Immature natural killer cell (primary cell): ENCODE measurements at regions not wholly inside any gene's neighbourhood (a gene's known extent, or its start where the extent isn't known, plus 50 kb on each side); places are given as distances from the start of the nearest gene placed in this dataset.

ENCODE experiments used
- DNase-seq, 3 donors: peaks; one replicate each; pipeline ENCODE4 v3.0.0; 2022; ENCODE audit warnings: mixed read lengths in 1 of 3
- H3K27ac Mint-ChIP-seq, 6 donors: one replicate each; pipeline ENCODE4 v1.8.0; 2020; ENCODE audit warnings: mixed read lengths in 6 of 6, mild to moderate bottlenecking in 5 of 6, inconsistent platforms in 4 of 6, moderate library complexity in 3 of 6
- H3K27me3 Mint-ChIP-seq, 3 donors: one replicate each; pipeline ENCODE4 v1.8.0; 2020 to 2021; ENCODE audit warnings: low read depth in 3 of 3, mild to moderate bottlenecking in 3 of 3, mixed read lengths in 3 of 3, moderate library complexity in 3 of 3, inconsistent platforms in 1 of 3
- H3K36me3 Mint-ChIP-seq, 3 donors: one replicate each; pipeline ENCODE4 v1.8.0; 2020; ENCODE audit warnings: mixed read lengths in 3 of 3, inconsistent platforms in 2 of 3, mild to moderate bottlenecking in 2 of 3
- H3K4me1 Mint-ChIP-seq, 2 donors: one replicate each; pipeline ENCODE4 v1.8.0; 2020; ENCODE audit warnings: inconsistent platforms in 2 of 2, mild to moderate bottlenecking in 2 of 2, mixed read lengths in 2 of 2, moderate library complexity in 1 of 2
- H3K4me3 Mint-ChIP-seq, 5 donors: one replicate each; pipeline ENCODE4 v1.8.0; 2020; ENCODE audit warnings: mild to moderate bottlenecking in 5 of 5, mixed read lengths in 5 of 5, inconsistent platforms in 3 of 5, moderate library complexity in 3 of 5
- H3K9me3 Mint-ChIP-seq, 6 donors: one replicate each; pipeline ENCODE4 v1.8.0; 2020; ENCODE audit warnings: mild to moderate bottlenecking in 6 of 6, mixed read lengths in 6 of 6, inconsistent platforms in 4 of 6, moderate library complexity in 3 of 6

GRCh38 chr2:134108113-134108512, 145.8 kb upstream of the MGAT5 start:
- H3K4me1 Mint-ChIP-seq, result peaks cover 4 to 7% of the 10 kb centered on the region in 2 donors
- H3K9me3 Mint-ChIP-seq, result peaks cover 0 to 2% (median 0%) of the 10 kb centered on the region in 6 donors
- peak overlapping the region in 1 of 6 donors; percentile 4 for H3K27ac Mint-ChIP-seq
- H3K4me3 Mint-ChIP-seq, result no peak overlapping the region
- no peak for DNase-seq
- no peaks in the 10 kb centered on the region for H3K36me3 Mint-ChIP-seq
- peaks cover 4 to 8% (median 6%) of the 10 kb centered on the region in 3 donors for H3K27me3 Mint-ChIP-seq

GRCh38 chr2:134109246-134109645, 144.6 kb upstream of the MGAT5 start:
- peaks cover 4 to 7% of the 10 kb centered on the region in 2 donors for H3K4me1 Mint-ChIP-seq
- H3K36me3 Mint-ChIP-seq, result no peaks in the 10 kb centered on the region
- peaks cover 4 to 7% (median 6%) of the 10 kb centered on the region in 3 donors for H3K27me3 Mint-ChIP-seq
- H3K4me3 Mint-ChIP-seq, result no peak overlapping the region
- H3K9me3 Mint-ChIP-seq, result peaks cover 0 to 2% (median 0%) of the 10 kb centered on the region in 6 donors
- no peak overlapping the region for H3K27ac Mint-ChIP-seq
- DNase-seq, result no peak

- Mint-ChIP-seq H3K27ac (no peak overlapping the region), H3K27me3 (peaks cover 4 to 7% (median 6%) of the 10 kb centered on the region in 3 donors), H3K36me3 (no peaks in the 10 kb centered on the region), H3K4me1 (peaks cover 2 to 4% of the 10 kb centered on the region in 2 donors), H3K4me3 (no peak overlapping the region), H3K9me3 (peaks cover 0 to 2% (median 0%) of the 10 kb centered on the region in 6 donors)
- no peak for DNase-seq
Observed at GRCh38 chr2:134109725-134110124, 144.1 kb upstream of the MGAT5 start.

DNA sequence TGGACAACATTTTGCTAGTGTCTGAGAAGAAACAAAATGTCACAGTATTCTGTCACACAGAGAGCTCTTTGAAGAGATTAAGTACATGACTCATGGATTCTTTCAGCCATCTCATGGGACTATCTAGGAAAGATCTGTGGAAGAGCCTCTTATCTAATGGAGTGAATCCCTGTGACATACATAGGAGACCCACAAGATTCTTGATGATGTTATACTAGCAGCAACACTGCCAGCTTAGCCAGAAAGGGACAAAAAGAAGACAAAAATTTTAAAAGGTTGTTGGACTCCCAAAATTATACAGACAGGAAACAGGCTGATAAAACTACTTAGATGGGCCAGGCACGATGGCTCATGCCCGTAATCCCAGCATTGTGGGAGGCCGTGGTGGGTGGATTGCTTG, 143.3 kb upstream of the MGAT5 start:
- H3K27ac Mint-ChIP-seq, result no peak overlapping the region
- H3K4me3 Mint-ChIP-seq, result no peak overlapping the region

GRCh38 chr2:134117676-134118075, 136.2 kb upstream of the MGAT5 start:
- H3K27ac Mint-ChIP-seq, result no peak overlapping the region
- H3K4me3 Mint-ChIP-seq, result no peak overlapping the region
- peaks cover 26 to 33% of the 10 kb centered on the region in 2 donors for H3K4me1 Mint-ChIP-seq
- H3K27me3 Mint-ChIP-seq, result peaks cover 2 to 9% (median 8%) of the 10 kb centered on the region in 3 donors
- no peaks in the 10 kb centered on the region for H3K36me3 Mint-ChIP-seq
- DNase-seq, result no peak
- no peaks in the 10 kb centered on the region for H3K9me3 Mint-ChIP-seq

More for the DNA sequence above, 143.3 kb upstream of the MGAT5 start:
- H3K4me1 Mint-ChIP-seq, result no peaks in the 10 kb centered on the region
- H3K27me3 Mint-ChIP-seq, result peaks cover 4 to 8% (median 7%) of the 10 kb centered on the region in 3 donors
- H3K36me3 Mint-ChIP-seq, result no peaks in the 10 kb centered on the region
- peaks cover 0 to 2% (median 0%) of the 10 kb centered on the region in 6 donors for H3K9me3 Mint-ChIP-seq
- DNase-seq, result no peak

- peak overlapping the region in 2 of 6 donors; percentile 0 to 54 for H3K27ac Mint-ChIP-seq
- DNase-seq, result peak; percentile 72 to 78 (median 76)
- peaks cover 2 to 9% (median 8%) of the 10 kb centered on the region in 3 donors for H3K27me3 Mint-ChIP-seq
- no peaks in the 10 kb centered on the region for H3K9me3 Mint-ChIP-seq
- H3K4me3 Mint-ChIP-seq, result peak overlapping the region; percentile 88 to 100 (median 91)
- H3K36me3 Mint-ChIP-seq, result no peaks in the 10 kb centered on the region
- H3K4me1 Mint-ChIP-seq, result peaks cover 31 to 41% of the 10 kb centered on the region in 2 donors
Observed at GRCh38 chr2:134118279-134119116, 135.4 kb upstream of the MGAT5 start.

GRCh38 chr2:134119117-134119712, 134.7 kb upstream of the MGAT5 start:
- peaks cover 2 to 9% (median 8%) of the 10 kb centered on the region in 3 donors for H3K27me3 Mint-ChIP-seq
- DNase-seq, result no peak
- peak overlapping the region; percentile 77 to 98 (median 95) for H3K27ac Mint-ChIP-seq
- peak overlapping the region; percentile 88 to 100 (median 91) for H3K4me3 Mint-ChIP-seq
- H3K36me3 Mint-ChIP-seq, result no peaks in the 10 kb centered on the region
- no peaks in the 10 kb centered on the region for H3K9me3 Mint-ChIP-seq
- peaks cover 38 to 48% of the 10 kb centered on the region in 2 donors for H3K4me1 Mint-ChIP-seq

DNA sequence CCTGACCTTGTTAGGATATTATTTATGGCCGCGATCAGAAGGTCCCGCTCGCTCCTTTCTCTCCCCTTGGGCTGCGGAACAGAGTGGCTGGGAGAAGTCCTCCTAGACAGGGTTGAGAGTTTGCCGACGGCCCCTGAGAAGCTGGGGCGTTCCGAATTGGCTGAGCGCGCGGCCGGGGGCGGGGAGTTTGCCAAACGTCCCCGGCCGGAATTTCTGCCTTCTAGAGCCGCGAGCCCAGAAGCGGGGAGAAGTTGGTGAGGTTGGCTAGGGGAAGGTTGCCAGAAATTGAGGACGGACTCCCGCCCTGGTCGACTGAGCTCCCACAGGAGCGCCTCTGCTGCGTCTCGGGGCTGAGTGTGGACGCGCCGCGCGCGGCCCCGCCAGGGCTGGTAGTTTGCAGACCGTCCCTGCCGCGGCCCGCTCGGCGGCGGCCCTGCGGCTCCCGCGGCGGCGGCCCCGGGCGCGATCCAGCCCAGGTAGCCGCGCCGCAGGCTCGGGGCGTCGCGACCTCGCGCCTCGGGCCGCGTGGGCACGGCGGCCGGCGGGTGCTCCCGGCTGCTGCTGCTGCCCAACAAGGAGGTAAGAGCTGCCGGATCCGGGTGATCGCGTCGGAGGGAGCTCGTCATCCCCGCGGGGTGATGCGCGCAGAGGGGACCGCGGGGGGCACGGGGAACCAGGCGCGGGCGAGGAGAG, 134.0 kb upstream of the MGAT5 start:
- peak overlapping the region; percentile 88 to 100 (median 91) for H3K4me3 Mint-ChIP-seq
- DNase-seq, result peak; percentile 78 to 80 (median 79)
- peaks cover 40 to 54% of the 10 kb centered on the region in 2 donors for H3K4me1 Mint-ChIP-seq
- no peaks in the 10 kb centered on the region for H3K36me3 Mint-ChIP-seq
- no peaks in the 10 kb centered on the region for H3K9me3 Mint-ChIP-seq
- H3K27ac Mint-ChIP-seq, result peak overlapping the region; percentile 77 to 98 (median 95)
- H3K27me3 Mint-ChIP-seq, result peaks cover 2 to 8% (median 8%) of the 10 kb centered on the region in 3 donors

GRCh38 chr2:134120406-134120732, 133.5 kb upstream of the MGAT5 start:
- Mint-ChIP-seq H3K4me1 (peaks cover 44 to 59% of the 10 kb centered on the region in 2 donors), H3K9me3 (no peaks in the 10 kb centered on the region), H3K27ac (no peak overlapping the region), H3K36me3 (no peaks in the 10 kb centered on the region), H3K27me3 (peaks cover 2 to 8% (median 5%) of the 10 kb centered on the region in 3 donors), H3K4me3 (peak overlapping the region in 4 of 5 donors; percentile 38 to 85 (median 72))
- DNase-seq, result no peak

GRCh38 chr2:134120733-134121630, 132.9 kb upstream of the MGAT5 start:
- H3K27me3 Mint-ChIP-seq, result peaks cover 2 to 8% (median 5%) of the 10 kb centered on the region in 3 donors

DNA sequence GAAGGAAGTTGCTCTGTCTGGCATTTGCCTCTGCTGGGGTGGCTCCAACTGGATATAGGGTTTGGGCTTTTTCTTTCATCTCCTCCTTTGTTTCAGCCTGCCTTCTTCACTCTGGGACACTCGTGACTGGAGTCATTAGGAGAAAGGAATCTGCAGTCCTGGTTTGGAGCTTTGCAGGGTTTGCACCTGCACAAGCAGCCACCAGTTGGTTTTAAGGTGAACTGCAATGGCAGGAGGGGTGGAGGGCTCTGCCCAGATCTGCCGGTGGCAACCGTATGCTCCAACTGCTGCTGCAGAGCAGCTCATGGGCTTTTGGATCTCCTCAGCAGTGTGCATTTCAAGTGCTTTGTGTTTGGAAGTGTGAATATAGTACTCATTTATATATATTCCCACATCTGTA, 131.3 kb upstream of the MGAT5 start:
- no peaks in the 10 kb centered on the region for H3K9me3 Mint-ChIP-seq
- peak overlapping the region; percentile 55 to 85 (median 81) for H3K4me3 Mint-ChIP-seq
- H3K4me1 Mint-ChIP-seq, result peaks cover 62 to 80% of the 10 kb centered on the region in 2 donors
- H3K36me3 Mint-ChIP-seq, result no peaks in the 10 kb centered on the region
- DNase-seq, result no peak
- H3K27me3 Mint-ChIP-seq, result peaks cover 2 to 8% (median 2%) of the 10 kb centered on the region in 3 donors
- peak overlapping the region in 3 of 6 donors; percentile 9 to 53 (median 28) for H3K27ac Mint-ChIP-seq

More at GRCh38 chr2:134120733-134121630, 132.9 kb upstream of the MGAT5 start:
- no peaks in the 10 kb centered on the region for H3K36me3 Mint-ChIP-seq
- no peaks in the 10 kb centered on the region for H3K9me3 Mint-ChIP-seq
- peaks cover 47 to 63% of the 10 kb centered on the region in 2 donors for H3K4me1 Mint-ChIP-seq
- peak overlapping the region; percentile 42 to 84 (median 78) for H3K27ac Mint-ChIP-seq
- peak overlapping the region; percentile 81 to 88 (median 85) for H3K4me3 Mint-ChIP-seq
- DNase-seq, result peak; percentile 60 to 65 (median 64)

GRCh38 chr2:134123332-134123731, 130.5 kb upstream of the MGAT5 start:
- Mint-ChIP-seq H3K9me3 (no peaks in the 10 kb centered on the region), H3K27me3 (peaks cover 2 to 8% (median 2%) of the 10 kb centered on the region in 3 donors), H3K36me3 (no peaks in the 10 kb centered on the region), H3K4me1 (peaks cover 67 to 84% of the 10 kb centered on the region in 2 donors), H3K27ac (peak overlapping the region in 1 of 6 donors; percentile 49), H3K4me3 (peak overlapping the region in 1 of 5 donors; percentile 85)
- DNase-seq, result no peak
